Dermis microvascular lymphatic vessel endothelial cell (primary cell): ENCODE measurements at regions not wholly inside any gene's neighbourhood (a gene's known extent, or its start where the extent isn't known, plus 50 kb on each side); places are given as distances from the start of the nearest gene placed in this dataset.
A peak's percentile ranks its signal among the peaks of the same experiment; 100 is the strongest.
"Not testable (repeated sequence)": the region's sequence is repeated elsewhere in the genome, so short reads cannot be mapped to it uniquely, and the experiment has no call there.

Experiments
- DNase-seq, 2 donors: peaks; one replicate each; pipeline versions ENCODE4 v3.0.0 to v3.0.0-alpha.2; 2010; ENCODE audit warnings: low read depth in 2 of 2

DNA sequence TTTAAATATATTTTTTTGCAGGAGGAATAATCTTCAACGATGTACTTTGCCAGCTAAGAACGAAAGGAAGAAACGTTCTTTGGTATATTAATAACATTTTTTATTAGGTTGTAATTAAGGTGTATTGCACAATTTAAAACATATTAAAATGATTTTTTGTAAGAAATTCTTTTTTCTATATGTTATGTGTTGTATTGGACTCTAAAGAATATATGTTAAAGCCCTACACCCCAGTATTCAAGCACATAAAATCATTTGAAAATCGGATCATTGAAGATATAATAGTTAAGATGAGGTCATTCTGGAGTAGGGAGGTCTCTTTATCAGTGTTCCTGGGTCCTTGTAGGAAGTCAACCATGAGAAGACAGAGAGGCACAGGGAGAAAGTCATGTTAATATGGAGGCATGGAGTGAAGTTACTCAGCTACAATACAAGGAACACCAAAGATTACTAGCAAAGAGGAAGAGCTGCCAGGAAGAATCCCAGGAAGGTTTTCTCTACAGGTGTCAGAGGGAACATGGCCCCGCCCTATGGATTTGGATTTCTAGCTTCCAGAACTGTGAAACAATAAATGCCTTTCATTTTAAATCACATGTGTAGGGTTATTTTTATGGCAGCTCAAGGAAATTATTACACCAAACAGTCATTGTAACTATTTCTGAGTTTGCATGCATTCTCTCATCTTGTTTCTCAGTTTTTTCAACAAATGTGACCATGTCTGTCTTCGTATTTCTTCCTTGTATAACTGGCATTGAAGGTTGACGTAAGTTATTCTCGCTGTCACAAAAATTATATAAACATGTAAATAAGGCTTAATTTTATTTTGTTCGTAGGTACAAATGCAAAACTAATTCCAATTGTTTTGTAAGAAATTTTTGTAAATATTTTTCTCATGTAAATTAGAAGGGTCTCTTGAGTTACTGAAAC, 75.4 kb upstream of the VPREB1 start:
- no peak for DNase-seq

DNA sequence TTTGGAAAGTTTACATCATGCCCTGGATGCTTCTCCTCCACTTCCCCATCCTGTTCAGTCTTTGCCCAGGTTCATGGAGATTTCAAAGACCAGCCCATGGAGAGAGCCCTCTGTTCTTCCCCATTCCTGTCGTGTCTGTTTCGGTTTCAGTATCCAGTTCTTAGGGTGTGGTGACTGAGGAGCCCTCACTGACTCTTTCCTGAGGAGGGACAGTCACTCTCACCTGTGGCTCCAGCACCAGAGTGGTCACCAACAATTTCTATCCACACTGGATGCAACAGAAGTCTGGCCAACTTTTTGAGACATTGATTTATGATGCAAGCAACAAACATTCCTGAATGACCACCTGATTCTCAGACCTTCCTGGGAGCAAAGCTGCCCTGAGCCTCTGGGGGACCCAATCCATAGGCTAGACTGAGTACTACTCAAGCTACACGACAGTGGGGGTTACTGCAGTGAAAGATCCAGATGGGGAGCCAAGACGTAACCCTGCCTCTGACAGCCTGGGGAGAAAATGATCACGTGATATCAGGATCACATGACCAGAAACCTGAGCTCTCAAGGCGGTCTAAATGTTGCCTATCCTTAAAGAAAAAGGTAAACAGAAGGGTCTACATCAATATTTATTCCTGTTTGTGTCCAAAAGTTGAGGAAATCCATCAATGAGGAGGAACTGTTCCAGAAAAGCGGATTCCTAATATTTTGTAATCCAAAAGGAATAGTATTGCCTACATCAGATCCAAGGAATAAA, 76.2 kb upstream of the VPREB1 start:
- DNase-seq: peak in 1 of 2 donors; percentile 10

DNA sequence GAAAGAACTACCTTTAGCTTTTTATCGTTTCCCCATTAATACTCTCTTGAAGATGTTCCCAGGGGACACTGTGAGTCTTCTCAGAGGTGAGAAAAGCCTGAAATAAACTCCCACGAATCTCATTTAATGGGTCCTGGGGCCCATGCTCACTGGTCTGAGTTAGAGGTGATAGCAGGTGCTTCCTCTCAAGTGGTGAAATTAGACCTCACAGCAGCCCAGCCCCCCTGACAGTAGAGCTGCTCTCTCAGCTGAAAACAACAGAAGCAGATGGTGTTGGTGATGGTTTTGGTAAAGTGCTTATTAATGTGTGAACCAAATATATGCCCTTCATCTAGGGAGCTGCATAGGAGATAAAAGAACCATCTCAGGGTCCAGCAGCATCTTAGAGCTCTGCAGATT, 76.8 kb upstream of the VPREB1 start:
- DNase-seq: no peak

DNA sequence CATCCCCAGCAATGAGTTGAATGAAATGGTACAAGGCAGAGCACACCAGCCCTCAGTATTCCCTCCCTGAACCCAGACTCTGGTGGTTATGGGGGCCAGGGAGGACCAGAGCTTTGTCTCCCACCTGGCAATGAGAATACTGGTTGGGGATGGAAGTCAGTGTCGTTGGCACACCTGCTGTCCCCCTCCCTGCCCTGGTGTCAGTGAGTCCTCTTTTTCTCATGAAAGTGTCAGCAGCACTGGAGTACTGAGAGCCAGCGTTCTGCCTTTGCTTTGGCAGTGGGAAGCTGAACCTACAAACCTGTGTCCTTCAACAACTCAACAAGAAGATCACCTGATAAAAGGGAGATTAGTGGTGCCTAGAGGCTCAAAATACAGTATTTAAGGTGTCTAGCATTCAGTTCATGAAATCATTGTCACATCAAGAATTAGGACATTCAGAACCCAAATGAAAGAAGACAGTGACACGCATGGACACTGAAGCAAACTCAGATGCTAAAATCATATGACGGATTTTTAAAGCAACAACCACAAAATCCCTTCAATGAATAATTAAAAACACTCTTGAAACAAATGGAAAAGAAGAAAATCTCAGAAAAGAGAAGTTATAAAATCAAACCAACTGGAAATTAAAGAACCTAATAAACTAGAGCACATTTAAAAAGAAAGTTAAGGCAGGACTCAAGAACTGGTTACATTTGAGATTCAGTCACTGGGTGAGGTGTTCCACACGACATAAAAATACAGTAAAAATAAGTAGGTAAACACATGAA, 77.5 kb upstream of the VPREB1 start:
- DNase-seq: no peak

DNA sequence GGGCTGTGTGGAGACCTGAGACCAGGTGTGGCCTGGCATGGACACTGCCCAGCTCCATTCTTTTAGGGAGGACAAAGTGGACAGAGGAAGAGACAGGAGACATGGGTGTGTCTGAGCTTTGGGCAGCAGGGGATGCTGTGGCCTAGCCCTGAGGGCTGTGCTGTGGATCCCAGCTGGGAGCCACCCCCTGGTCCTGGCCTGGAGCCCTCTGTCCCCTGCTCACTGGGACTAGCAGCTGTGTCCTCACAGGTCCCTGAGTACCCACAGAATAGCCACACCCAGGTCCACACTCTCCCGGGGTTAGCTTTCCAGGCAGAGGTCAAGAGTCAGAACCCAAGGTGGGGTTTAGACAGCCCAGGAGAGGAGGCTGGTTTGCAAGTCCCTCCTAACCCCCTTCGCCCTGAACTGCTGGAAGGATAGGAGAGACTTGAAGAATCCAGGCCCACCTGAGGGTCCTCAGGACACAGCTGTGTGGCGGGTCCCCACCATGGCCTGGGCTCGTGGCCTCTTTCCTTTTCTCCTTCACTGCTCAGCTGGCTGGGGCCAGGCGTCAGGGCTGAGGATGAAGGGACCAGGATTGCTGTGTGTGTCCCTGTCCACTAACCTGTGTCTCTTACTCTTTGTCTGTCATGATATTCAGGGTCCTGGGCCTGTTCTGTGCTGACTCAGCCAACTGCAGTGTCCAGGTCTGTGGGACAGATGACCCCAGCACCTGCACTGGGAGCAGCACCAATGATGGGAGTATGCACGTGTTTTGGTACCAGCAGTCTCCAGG, 78.5 kb upstream of the VPREB1 start:
- no peak for DNase-seq

DNA sequence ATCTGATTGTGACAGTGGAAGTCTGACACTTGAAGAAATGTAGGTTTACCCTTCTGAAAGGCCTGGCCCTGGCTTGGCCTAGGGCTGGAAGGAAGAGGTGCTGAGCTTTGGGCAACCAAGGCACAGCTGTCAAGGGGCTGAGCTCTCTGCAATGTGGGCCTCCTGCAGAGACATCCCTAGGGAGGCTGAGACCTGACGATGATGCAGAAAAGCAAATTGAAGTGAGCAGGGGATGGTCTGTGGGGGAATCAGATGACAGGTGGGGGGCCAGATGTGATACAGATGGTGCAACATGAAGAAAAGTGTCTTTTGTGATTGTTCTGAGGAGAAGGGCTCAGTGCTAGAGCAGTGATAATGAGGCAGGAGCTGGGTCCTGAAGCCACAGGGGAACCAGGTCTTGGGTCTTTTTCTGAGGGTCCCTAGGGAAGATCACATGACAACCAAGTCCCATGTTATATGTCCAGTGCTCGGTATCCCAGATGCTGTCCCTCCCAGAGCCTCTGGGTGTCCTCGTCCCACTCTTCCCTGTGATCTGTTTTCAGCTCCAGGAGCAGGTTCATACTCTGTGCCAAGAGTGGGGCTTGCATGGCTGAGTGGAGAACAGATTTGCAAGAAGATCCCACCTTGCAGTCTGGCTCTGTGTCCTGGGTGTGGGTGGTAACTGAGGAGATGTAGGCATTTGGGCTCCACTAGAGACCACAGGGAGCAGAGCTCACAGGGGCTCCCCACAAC, 79.9 kb upstream of the VPREB1 start:
- DNase-seq: no peak

DNA sequence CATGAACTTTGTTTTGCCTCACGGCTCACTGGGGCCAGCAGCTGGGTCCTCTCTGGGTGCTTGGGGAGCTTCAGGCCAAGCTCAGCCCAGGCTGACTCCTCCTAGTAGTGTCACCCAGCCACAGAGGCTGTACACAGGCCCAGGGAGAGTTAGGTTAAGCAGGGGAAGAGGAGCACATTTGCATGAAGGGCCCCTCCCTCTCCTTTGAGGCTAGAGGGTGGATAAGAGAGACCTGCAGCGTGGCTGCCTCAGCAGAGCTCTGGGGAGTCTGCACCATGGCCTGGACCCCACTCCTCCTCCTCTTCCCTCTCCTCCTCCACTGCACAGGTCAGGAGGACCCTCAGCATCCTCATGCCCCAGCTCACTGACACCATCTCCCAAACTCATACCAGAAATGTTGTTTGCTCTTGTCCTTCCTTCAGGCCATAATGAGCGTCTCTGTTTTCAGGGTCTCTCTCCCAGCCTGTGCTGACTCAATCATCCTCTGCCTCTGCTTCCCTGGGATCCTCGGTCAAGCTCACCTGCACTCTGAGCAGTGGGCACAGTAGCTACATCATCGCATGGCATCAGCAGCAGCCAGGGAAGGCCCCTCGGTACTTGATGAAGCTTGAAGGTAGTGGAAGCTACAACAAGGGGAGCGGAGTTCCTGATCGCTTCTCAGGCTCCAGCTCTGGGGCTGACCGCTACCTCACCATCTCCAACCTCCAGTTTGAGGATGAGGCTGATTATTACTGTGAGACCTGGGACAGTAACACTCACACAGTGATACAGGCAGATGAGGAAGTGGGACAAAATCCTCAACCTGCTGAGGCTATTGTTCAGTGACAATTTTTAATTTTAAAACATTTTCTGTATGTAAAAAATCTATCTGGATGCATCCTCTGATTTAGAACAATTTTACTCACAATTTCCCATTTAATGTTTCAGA, 82.4 kb upstream of the VPREB1 start:
- DNase-seq: no peak

DNA sequence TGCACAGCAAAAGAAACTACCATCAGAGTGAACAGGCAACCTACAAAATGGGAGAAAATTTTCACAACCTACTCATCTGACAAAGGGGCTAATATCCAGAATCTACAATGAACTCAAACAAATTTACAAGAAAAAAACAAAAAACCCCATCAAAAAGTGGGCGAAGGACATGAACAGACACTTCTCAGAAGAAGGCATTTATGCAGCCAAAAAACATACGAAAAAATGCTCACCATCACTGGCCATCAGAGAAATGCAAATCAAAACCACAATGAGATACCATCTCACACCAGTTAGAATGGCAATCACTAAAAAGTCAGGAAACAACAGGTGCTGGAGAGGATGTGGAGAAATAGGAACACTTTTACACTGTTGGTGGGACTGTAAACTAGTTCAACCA, 83.8 kb upstream of the VPREB1 start:
- DNase-seq: not testable (repeated sequence)

DNA sequence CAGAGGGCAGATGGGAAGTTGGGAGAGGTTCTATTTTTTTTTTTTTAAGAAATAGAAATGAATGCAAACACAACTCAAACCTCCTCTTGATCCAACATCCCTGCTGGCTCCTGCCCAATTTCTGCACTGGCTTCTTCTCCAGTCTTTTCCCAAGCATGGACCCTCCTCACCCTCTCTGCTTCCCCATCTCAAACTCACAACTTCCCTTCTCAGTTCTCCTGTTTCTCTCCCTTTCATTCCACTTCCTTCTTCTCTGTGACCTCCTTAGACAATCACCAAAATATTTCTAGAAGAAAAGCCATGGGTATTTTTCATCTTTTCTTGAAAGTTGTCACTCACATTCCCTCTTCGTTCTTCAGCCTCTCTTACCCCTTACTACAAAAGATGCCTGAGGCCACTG, 85.2 kb upstream of the VPREB1 start:
- DNase-seq: no peak

DNA sequence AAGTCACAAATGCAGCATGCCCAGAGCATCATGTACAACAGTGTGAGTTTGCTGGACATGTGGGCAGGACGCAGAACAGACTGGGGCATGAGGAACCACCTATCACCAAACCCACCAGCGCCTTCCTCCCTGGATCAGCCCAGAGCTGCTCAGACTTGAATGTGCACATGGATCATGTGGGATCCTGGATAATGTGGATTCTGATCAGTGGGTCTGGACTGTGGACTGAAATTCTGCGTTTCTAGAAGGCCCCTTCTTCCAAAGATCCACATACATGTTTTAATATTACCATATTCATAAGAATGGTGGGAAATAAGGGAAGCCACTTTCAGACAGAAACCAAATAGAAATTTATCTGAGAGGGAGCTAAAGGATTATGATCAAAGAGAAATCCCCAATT, 85.6 kb upstream of the VPREB1 start:
- DNase-seq: no peak

DNA sequence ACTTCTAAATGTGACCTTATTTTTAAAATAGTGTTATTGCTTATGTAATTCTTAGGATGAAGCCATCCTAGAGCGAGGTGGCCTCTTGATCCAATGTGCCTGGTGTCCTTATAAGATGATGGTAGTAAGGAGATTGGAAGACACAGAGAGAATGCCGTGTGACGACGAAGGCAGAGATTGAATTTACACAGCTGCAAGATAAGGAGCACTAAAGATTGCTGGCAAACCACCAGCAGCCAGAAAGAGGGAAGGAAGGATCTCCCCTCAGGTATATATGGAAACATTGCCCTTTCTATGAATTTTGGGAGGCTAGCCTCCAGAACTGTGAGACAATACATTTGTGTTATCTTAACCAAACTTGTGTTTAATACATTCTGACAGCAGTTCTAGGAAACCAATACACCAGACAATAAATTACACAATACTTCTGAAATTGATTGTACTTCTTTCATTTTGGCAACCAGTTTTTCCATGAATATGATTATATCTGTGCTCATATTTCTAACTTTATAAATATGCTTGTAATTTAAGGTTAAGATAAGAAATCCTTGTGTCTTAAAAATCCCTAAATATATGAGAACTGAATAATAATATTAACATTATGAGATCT, 86.3 kb upstream of the VPREB1 start:
- DNase-seq: no peak

DNA sequence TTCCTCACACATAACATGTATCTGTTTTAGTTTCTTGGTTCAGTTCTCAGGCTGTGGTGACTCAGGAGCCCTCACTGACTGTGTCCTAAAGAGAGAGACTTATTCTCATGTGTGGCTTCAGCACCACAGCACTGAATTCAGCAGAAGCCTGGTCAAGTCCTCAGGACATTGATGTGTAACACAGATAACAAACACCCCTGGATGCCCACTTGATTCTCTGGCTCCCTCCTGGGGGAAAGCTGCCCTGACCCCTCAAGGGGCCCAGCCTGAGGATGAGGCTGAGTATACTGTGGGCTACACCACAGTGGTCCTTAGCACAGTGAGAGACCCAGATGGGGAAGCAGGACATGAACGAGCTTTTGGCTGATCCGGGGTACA, 87.2 kb upstream of the VPREB1 start:
- DNase-seq: no peak

DNA sequence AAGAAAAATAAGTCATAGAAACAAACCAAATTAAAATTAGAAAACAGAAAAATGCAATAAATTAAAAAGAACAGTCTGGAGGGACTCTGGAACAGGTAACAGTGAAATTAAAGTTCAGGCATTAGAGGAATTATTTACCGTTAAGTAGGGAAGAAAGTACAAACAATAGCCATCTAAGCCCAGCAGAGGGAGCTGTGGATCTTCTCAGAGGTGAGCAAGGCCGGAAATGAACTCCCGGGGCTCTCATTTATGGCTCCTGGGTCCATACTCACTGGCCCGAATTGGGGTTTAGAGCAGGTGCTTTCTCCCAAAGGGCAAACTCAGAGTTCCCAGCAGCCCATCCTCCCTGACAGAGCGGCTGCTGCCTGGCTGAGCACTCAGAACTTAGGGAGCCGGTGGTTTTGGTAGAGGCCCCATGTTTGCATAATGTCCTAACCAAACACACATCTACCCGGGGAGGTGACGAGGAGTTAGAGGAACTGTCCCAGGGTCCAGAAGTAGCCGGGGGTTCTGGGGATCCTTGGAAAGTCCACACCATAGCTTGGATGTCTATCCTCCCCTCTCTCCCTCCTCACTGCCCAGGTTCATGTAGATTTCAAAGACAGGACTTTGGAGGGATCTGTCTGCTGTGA, 87.8 kb upstream of the VPREB1 start:
- DNase-seq: peak; percentile 36 to 67

DNA sequence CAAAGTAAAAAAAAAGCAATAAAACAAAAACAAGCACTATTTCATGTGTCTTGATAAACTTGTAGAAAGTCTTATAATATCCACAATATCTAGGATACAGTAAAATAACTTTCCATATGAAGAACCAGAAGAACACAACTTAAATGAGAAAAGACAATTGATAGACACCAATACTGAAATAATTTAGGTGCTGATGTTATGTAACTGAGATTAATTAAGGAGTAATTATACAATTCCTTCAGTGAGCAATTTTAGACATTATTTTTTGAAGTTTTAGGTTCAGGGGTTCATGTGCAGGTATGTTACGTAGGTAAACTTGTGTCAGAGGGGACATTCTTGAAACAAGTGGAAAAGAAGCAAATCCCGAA, 88.3 kb upstream of the VPREB1 start:
- no peak for DNase-seq

DNA sequence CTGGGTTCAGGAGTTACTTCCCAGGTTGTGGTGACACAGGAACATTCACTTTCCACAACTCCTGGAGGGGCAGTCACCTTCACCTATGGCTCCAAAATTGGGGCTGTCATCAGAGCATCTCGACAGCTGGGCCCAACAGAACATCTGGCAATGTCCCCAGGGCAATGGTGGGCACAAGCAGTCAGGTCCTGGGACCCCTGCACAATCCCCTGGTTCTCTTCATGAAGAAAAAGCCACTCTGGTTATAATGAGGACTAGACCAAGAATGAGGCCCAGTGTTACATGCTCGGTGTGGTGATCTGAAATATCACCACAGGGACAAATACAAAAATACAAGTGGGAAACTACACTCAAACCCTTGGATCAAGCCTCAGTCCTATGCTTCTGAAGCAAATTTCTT, 89.0 kb upstream of the VPREB1 start:
- DNase-seq: no peak

DNA sequence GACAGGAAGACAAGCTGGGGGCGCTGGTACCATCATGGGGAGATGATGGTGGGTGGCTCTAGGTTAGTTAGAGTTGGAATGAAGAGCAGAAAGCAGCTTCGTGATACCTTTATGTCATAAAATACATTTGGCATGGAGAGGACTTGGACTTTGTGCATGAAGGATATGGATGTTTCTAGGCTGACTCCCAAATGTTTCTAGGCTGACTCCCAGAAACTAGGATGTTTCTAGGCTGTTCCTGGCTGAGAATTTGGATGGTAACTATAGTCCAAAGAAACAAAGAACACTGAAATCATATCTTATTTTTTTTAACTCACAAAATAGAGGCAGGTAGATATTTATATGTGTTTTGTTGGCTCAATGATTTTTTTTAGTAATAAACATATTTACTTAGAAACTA, 89.4 kb upstream of the VPREB1 start:
- DNase-seq: no peak

DNA sequence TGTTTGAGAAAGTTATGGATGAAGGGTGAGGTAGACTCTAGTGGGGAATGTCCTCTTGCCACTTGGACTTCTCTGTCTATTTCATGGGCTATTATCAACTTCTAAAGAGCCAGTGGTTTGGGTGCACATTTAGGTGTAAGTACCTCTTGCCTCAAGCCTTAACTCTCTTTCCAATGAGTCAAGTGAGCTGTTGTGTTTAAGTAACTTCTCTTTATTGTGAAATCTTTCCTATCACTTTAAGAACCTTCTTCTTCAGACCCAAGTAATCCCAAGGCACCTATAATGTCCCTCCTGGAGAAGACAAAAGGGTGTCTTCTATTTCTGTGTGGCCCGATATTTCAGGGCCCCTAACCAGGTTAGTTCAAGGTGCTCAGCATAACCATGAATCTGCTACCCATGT, 90.5 kb upstream of the VPREB1 start:
- no peak for DNase-seq

DNA sequence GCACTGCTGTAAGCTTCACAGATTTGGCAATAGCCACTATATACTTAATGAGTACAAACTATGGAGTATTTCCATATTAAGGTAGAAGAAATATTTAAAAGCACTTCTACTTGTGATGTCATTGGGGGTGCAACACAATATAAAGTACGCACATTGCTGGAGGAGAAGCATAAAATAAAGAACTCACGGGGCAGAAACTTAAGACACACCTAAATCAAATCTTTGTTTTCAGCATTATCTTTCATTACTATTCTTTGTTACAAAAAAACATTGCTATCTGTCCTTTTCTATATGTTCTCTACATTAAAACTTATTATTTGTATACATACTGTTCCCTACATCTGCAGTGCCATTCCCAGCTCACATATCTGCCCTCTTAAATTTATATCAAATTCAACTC, 93.3 kb upstream of the VPREB1 start:
- DNase-seq: no peak

DNA sequence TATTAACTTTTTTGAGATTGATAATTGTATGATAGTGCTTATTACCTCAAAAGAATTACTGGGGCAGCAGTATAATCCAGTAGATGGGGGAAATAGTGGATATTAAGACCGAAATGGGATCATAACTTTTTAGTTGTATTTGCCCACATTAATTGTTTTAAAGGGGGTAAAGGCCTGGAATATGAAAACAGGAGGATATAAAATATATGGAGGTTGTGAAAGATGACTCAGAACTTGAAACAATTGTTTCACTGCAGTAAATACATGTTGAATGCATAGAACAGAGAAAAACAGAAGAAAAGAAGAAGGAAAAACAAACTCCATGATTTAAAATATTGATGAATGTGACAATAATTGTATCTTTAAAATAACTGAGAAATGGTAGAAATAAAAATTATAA, 94.1 kb upstream of the VPREB1 start:
- DNase-seq: no peak
